ENCODE measurements at regions not wholly inside any gene's neighbourhood (a gene's known extent, or its start where the extent isn't known, plus 50 kb on each side); places are given as distances from the start of the nearest gene placed in this dataset.

DNA sequence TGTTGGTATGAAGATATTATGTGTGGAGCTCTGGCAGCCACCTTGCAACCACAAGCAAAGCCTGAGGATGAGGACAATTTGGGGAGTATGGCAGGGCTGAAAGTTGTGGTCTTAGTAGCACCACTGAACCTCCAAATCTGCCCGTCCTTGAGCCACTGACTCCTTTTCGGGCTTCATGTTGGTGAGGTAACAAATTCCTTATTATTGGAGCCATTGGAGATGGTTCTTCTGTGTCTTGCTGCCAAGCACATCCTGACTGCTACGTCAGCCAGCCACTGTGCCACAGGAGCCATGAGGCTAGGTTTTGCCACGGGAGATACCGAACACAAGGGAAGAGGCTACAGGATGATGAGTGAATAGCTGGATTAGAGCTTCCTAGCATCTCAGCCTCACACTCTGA lies 201.6 kb downstream of the BMP7 start:
- TF ChIP-seq LEF1 (IDR thresholded peaks at IDR 0.05; ENCODE audit: borderline replicate concordance) (no peak), TARDBP (IDR thresholded peaks at IDR 0.05) (no peak), BHLHE40 (IDR thresholded peaks at IDR 0.05; ENCODE audit: borderline replicate concordance) (no peak), SUZ12 (IDR thresholded peaks at IDR 0.05) (no peak), CTBP1 (IDR thresholded peaks at IDR 0.05; ENCODE audit: borderline replicate concordance) (no peak), FOXM1 (IDR thresholded peaks at IDR 0.05; ENCODE audit: borderline replicate concordance) (no peak), FOXK2 (IDR thresholded peaks at IDR 0.05) (no peak)

Measured in HEK293T (cell line).